NOMO-1 treated with dmso at 0.1 percent for 144 hours (cell line): ENCODE measurements at regions not wholly inside any gene's neighbourhood (a gene's known extent, or its start where the extent isn't known, plus 50 kb on each side); places are given as distances from the start of the nearest gene placed in this dataset.
A peak's percentile ranks its signal among the peaks of the same experiment; 100 is the strongest.
"Not testable (repeated sequence)": the region's sequence is repeated elsewhere in the genome, so short reads cannot be mapped to it uniquely, and the experiment has no call there.

Experiments
- DNase-seq: peaks from one replicate; lab custom pipeline; 2025; ENCODE audit not compliant: unreplicated experiment; lab: John Stamatoyannopoulos, UW

DNA sequence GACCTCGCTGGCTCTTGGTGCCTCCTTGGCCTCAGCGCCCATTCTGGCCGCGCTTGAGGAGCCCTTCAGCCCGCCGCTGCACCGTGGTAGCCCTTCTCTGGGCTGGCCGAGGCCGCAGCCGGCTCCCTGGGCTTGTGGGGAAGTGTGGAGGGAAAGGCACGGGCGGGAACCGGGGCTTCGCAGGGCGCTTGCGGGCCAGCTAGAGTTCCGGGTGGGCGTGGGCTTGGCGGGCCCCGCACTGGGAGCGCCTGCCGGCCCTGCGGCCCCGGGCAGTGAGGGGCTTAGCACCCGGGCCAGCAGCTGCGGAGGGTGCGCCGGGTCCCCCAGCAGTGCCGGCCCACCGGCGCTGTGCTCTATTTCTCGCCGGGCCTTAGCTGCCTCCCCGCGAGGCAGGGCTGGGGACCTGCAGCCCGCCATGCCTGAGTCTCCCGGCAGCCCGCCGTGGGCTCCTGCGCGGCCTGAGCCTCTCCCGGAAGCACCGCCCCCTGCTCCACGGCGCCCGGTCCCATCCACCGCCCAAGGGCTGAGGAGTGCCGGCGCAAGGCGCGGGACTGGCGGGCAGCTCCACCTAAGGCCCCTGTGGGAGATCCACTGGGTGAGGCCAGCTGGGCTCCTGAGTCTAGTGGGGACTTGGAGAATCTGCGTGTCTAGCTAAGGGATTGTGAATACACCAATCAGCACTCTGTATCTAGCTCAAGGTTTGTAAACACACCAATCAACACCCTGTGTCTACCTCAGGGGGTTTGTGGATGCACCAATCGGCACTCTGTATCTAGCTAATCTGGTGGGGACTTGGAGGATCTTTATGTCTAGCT is 141.1 kb downstream of the SLCO4C1 start:
- DNase-seq: not testable (repeated sequence)

DNA sequence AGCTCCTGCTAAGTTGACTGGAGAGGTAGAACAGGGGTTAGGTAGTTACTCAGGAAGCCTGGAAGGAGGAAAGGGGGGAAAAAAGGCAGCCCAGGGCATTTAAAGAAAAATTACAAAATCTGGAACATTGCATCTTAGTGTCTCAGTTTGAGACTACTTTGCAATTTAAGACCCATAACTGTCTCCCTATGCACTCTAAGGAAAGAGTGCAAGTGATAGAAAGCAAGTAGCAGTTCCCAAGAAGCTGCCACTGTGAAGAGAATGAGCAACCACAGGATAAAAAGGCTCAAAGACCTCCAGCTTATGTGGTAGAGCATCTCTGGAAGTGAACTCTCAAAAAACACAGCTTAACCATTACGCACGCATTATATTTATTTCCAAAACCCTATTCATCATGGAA is 141.8 kb downstream of the SLCO4C1 start:
- DNase-seq: no peak

DNA sequence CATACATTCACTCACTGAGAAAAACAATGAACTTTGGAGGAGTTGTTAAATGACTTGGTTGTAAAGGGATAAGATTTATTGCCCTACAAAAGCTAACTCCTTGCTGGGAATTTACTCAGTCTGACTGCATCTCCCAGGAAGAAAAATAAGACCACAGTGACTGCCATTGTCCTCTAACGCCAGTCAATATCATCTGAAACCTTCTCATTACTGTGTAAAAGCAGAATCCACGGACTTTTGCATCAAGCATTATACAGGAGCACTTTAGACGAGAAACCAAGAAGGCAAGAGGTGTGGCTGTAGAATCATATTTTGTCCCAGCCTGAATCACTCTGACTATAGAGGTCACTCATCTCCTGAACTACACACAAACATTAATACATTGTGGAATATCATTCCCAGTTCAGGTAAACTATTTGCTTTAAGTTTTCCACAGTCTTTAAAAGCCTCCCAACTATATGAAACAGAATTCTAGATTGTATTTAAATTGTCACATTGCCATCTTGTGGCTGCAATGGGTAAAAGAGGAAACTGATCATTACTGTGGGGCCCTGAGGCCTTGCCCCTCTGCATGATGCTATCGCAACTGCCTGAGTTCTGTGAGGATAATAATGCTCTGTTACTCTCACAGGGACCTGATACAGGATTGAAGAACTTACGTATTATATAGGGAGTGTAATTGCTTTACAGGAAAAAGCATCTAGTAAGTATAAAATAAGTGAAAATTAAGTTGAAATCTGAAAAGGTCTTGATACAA is 142.9 kb downstream of the SLCO4C1 start:
- peak; percentile 0 for DNase-seq

DNA sequence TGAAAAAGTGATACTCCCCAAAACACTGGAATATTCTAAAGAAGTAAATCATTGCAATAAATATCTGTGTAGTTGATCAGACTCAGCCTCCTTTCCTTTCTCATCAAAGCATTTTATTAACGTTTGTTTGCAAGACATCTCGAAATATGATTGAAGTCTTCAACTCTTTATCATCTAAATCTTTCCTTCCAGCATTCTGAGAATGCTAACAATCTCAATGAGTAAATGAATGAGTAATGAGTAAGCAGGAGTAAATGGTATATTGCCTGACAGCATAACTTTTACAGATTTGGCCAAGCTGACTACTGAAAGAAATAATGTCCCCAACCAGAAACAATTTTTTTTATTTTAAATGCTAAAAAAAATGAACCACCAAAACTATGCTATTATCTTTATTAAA is 157.1 kb downstream of the SLCO4C1 start:
- DNase-seq: no peak

DNA sequence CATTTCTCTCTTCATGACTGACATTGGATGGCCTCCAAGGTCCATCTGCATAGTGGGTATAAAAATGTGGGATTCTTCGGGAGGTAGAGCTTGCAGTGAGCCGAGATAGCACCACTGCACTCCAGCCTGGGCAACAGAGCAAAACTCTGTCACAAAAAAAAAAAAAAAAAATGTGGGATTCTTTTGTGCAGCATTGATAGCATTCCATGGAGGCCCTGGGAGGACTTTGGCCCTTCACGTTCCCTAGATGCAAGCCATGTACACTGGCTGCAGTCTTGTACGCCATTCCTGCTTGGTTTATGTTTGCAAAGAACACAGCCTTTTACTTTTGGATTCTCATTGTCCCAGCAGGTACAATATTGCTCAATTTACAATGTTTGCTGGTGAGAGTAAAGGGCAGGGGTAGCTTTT is 157.8 kb downstream of the SLCO4C1 start:
- no peak for DNase-seq

DNA sequence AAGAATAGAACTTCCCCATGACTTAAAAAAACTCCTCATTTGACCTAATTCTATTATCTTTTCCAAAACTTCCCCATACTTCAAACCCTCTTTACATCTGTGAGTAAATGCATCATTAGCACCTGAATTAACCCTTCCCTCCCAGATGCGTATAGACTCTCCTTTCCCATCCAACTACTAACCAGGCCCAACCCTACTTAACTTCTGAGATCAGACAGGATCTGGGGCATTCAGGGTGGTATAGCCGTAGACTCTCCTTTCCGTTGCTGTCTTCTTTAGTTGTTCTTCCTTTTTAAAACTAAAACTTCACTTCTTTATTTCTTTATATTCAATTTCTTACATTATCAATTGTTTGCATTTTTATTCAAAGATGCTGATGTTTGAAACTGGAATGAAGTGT is 165.2 kb downstream of the SLCO4C1 start:
- no peak for DNase-seq

DNA sequence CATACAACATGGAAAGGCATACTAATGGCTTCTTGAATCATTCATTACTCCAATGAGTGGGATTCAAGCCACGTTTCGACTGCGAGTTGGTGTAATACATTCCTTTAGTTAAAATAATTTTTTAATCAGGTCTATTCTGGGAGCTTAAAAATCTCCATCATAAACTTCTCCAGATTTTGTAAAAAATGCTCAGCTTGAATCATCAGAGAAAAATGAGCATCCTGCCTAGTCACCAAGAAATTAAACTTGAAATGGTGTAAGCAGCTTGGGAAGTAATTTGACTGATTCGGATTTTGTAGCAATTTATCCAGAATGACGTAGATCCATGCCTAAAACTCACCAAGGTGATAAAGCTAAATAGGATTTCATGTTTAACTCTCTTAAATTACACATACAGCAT is 165.7 kb downstream of the SLCO4C1 start:
- no peak for DNase-seq

DNA sequence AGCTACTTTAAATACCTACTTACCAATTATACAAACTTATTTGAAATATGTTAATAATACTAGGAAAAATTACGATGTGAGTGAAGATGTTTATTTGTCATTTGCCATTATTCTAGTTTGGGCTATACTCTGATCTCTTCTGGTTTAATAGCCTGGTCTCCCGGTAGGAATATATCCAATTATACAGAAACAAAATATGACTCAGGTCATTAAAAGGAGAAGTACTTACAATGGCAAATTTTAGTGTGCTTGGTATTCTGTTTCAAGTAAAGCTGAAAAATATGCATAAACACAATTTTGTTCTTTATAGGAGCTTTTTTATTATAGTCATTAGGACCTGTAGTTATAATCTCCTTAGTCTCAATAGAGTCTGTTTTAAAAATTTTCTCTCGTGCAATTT is 176.8 kb downstream of the SLCO4C1 start:
- no peak for DNase-seq

DNA sequence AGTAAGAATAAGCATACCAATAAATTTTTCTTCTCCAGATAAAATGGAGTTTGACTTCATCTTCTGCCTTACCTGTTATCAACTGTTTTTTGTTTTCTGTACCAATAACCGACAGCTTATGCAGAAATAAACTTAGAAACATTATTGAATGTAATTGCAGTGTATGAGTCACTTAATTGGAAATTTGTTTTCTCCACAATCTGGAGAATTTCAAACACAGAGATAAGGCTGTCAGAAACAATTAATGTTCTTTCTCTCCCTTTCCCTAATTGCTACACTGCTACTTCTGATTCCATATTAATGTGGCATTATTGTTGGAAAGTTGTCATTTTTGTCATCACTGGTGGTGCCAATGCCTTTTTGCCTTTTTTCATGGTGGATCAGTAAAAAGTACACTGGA is 180.3 kb downstream of the SLCO4C1 start:
- DNase-seq: no peak

DNA sequence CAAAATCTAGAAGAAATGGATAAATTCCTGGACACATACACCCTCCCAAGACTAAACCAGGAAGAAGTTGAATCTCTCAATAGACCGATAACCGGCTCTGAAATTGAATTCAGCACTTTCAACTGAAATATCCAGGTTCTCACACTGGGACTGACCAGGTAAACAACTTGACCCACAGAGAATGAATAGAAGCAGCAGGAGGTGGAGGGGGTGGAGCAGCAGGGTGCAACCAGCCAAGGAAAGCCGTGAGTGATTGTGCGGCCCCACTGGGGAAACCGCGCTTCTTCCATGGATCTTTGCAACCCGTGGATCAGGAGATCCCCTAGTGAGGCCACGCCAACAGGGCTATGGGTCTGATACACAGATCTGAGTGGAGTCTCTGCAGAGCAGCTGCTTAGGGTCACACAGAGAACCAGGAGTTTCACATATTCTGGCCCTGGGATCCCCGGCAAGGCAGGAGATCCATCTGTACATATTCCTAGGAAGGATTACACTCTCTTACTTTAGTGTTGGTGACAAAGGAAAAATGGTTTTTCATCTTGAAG is 181.5 kb downstream of the SLCO4C1 start:
- DNase-seq: no peak

DNA sequence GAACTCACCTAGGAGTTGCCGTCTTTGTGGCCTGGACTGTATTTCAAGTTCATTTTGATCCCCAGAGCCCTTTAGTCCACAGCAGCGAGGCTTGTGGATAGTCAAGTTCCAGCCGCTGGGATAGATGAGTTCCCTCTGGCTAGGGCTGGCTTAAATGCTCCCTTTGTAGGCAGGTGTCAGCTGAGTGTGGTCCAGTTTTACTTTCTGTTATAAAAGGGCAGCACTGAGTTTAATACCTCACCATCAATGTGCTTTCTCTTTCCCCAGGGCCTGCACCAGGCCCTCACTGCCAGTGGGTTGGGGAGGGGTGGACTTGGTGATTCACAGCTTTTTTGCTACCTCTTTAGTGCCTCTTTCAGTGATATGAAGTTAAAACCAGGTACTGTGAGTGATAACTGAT is 188.2 kb downstream of the SLCO4C1 start:
- no peak for DNase-seq

DNA sequence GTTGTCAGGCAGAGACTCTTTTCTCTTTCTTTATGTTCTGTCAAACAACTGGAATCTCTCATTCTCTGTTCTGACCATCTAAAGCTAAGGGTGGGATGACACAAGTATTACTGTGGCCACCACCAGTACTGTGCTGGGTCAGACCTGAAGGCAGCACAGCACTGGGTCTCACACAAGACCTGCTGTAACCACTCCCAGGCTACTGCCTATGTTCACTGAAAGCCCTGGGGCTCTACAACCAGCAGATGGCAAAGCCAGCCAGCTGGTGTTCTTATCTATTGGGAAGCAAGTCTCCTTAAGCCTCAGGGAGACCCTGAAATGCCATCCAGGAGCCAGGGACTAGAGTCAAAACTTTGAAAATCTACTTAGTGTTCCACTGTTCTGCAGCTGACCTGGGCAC is 189.5 kb downstream of the SLCO4C1 start:
- DNase-seq: no peak

DNA sequence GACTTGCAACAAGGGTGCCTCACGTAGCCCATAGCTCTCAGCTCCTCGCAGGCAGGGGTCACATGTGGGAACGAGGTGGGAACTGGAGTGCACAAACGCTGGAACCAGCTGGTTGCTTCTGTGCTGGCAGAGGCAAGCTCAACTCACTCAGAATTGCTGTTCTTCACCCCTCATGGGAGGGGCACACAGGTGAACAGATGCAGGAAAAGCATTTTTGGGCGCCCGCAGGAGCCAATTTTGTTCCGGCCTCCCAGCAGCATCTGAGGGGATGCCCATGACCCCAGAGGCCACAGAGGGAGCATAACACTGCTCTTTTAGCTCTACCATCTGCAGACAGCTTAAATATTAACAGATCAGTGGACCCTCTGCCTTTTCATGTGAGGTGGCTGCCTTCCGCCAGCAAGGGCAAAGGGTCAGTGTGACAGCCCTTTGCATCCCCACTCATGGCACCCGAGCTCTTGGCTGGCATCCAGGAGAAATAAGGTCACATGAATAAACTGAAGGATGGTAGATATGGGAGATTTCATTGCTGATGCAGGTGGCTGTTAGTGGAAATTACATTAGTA is 196.2 kb downstream of the SLCO4C1 start:
- DNase-seq: no peak

DNA sequence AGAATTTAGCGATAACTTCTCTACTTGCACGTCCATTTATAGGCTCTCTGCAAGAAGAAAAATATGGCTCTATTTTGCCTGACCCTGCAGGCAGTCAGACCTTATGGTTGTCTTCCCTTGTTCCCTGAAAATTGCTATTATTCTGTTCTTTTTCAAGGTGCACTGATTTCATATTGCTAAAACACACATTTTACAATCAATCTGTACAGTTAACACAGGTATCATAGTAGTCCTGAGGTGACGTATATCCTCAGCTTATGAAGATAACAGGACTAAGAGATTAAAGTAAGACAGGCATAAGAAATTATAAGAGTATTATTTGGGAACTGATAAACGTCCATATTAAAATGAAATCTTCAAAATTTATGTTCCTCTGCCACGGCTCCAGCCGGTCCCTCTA is 197.0 kb downstream of the SLCO4C1 start:
- DNase-seq: not testable (repeated sequence)

DNA sequence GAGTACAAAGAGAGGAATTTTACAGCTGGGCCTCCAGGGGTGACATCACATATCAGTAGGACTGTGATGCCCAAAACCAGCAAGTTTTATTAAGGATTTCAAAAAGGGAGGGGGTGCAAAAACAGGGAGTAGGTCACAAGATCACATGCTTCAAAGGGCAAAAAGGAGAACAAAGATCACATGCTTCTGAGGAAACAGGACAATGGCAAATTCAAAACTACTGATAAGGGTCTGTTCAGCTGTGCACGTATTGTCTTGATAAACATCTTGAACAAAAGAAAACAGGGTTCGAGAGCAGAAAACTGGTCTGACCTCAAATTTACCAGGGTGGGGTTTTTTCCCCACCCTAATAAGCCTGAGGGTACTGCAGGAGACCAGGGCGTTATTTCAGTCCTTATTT is 197.5 kb downstream of the SLCO4C1 start:
- DNase-seq: not testable (repeated sequence)

DNA sequence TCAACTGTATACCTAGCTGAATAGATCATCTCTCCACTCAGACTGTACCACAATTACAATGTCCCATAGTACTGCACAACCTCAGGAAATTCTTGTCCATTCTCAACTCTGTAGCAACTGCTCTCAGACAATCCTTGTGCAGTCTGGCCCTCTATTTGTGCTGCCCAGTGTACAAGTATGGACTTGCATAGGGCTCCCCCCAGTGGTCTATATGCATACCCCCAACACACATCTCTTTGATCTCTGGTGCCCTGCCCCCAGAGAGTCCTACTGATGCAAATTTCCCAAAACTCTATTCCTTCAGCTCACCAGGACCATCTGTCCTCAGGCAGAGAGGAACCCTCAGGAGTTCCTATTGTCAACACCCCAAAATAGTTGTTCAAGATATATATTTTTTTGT is 205.3 kb downstream of the SLCO4C1 start:
- DNase-seq: no peak

DNA sequence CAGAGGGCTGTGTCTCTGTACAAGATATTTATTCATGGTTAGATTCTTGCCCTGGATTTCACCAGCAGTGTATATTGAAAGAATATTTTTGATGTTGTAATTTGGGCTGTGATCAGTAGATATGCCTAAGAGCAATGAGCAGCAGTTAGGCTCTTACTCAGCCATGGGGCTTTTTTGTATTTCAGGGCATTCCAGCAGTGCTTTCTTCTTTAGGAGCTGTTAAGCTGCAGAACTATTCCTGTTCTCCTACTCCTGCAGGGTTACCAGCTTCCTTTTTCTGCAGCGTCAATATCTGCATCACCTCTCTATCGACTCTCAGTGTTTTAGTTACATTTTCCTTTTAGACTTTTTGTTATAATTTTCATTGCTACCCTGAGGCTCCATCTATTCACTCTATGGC is 206.2 kb downstream of the SLCO4C1 start:
- no peak for DNase-seq

DNA sequence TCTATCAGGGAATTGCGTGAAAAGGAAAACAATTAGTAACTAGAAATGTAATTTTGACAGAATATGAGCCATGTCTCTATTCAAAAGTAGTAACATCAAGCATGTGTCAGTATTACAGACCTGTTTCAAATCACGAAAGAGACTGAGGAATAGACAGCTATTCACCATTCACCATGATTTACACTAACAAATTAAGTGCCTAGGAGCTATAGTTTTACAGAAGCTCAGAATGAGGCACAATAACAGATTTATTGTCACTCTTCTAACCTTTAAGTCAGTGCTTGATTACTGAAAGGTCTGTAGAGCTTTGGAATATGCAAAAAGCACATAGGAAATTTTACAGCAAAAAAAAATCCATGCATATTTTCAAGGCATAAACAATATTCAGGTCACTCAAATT is 208.2 kb downstream of the SLCO4C1 start:
- DNase-seq: no peak

DNA sequence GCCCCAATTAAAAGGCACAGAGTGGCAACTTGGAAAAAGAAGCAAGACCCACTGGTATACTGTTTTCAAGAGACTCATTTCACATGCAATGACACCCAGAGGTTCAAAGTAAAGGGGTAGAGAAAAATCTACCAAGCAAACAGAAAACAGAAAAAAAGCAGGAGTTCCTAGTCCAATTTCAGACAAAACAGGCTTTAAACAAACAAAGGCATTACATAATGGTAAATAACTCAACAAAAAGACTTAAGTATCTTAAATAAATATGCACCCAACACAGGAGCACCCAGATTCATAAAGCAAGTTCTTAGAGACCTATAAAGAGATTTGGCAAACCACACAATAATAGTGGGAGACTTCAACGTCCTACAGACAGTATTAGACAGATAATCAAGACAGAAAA is 215.8 kb downstream of the SLCO4C1 start:
- DNase-seq: no peak

DNA sequence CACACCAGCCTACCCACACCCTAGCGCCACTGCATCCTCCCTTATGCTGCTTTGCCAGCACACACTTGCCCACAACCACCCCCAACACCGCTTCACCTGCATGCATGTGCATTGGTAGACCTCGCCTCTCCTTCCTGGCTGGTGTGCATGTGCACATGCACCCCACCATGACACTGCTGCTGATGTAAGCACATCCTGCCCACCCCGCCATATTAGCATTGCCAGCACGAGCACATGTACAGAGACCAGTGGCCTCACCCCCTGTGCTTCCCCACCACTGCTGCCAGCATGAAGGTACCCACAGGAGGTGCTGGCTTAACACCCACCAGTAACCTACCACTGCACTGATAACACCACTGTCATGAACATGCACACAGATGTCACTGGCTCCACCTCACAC is 218.2 kb downstream of the SLCO4C1 start:
- DNase-seq: no peak

DNA sequence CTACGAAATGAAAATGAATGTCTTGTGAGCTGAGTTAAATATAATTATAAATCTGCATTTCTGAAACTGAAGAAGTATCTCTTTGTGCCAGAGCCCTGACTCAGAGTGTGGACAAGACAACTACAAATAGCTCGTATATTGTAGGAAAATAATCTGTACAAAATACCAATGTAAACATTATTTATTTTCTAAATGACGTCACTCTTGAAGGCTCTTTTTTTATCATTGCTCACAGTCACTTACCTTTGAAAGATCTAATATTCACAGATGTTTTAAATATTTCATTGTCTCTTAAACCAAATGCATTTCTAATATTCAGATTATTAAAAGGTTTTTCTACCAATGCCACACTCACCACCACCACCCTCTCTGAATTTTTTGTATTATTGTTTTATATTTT is 226.1 kb downstream of the SLCO4C1 start:
- no peak for DNase-seq

DNA sequence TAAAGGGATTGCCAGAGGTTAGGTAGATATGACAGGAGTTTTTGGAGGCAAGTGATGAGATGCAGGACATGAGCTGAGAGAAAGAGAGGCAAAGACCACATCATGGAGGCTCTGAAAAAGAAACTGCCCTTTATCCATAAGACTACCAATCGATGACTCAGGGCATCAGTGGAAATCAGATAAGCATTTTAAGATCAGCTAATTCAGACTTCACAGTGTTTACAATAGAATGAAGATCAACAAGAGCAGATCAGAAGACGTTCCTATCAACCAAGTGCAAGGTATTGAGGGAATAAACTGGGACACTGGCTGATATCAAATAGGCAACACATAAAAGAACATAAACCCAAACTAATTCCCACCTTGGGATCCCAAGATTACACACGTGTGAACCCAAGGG is 227.2 kb downstream of the SLCO4C1 start:
- no peak for DNase-seq
